Left forelimb (tissue), 1 donor: ENCODE measurements at regions not wholly inside any gene's neighbourhood (a gene's known extent, or its start where the extent isn't known, plus 50 kb on each side); places are given as distances from the start of the nearest gene placed in this dataset.
"Not testable (repeated sequence)": the region's sequence is repeated elsewhere in the genome, so short reads cannot be mapped to it uniquely, and the experiment has no call there.

Experiments used
- DNase-seq: peaks from one replicate; pipeline ENCODE4 v3.0.0-alpha.2; 2018; ENCODE audit warnings: low spot score

DNA sequence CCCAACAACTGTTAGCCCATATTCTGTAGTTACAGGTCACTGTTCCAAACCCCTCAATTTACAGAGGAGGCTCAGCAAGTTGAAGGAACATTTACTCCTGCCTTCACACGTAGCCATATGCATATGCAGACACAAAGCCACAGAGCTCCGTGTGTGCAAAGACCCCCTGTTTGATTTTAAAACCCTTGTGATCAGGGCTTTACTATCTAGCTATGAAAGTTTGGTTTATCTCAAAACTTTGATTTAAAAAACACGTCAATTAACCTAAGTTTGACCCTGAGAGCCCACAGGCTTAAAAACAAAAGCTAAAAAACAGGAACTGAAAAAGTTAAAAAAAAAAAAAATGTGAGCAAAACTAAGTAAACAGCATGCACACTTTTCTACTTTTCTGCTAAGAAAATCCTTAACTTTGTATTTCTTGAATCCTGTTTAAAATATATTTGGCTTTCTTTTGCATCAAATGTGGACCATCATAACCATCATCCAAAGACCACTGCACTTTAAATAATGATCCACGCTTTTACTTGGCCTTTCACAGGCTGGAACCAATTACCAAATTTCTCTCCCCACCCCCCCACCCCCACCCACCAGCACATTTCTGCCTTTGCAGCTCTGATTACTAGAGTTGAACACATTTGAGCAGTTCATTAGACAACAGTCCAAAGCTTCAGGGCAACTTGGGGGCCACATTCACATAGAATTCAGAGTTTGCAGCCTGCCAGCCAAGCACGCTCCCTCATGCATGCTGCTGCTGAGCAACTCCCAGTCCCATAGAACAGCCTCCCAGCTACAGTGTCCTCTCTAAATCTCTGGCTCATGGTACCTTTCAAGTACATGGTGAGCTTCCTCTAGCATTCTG lies 128.8 kb upstream of the MAP3K1 start:
- DNase-seq: no peak

GRCh38 chr5:56685503-56686217 lies 129.7 kb upstream of the MAP3K1 start:
- no peak for DNase-seq

DNA sequence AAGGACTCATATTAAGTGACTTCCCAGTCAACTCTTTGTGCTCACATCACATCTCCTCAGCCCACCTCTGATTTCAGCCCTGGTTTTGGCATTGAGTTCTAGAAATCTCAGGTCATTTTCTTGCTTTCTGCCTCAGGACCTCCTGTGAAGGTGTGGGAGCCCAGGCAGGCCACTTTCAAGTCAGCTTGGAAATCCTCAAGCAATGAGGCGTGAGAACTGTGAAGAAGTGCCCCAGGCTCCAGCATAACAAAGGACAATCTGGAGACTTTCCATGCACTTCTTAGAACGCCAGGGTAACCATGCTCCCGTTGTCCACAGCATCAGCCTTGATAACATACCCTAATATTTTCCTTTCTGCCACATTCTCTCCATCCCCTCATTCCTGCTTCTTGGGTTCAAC lies 131.2 kb upstream of the MAP3K1 start:
- no peak for DNase-seq

DNA sequence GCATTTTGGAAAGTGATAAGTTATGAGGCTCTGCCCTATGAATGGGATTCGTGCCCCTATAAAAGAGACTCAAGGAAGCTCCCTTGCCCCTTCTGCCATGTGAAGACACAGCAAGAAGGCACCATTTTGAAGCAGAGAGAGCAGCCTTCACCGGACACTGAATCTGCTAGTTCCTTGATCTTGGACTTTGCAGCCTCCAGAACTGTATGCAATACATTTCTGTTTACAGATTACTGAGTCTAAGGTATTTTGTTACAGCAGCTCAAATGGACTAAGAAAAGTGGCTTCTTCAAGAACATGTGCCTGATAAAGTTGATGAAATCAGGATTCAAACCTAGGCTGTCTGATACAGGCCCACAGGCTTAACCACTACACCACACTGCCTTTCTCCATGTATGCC lies 131.6 kb upstream of the MAP3K1 start:
- no peak for DNase-seq

GRCh38 chr5:56683281-56683680 lies 132.1 kb upstream of the MAP3K1 start:
- DNase-seq: no peak

- no peak for DNase-seq
Observed at GRCh38 chr5:56681346-56681745, 134.0 kb upstream of the MAP3K1 start.

DNA sequence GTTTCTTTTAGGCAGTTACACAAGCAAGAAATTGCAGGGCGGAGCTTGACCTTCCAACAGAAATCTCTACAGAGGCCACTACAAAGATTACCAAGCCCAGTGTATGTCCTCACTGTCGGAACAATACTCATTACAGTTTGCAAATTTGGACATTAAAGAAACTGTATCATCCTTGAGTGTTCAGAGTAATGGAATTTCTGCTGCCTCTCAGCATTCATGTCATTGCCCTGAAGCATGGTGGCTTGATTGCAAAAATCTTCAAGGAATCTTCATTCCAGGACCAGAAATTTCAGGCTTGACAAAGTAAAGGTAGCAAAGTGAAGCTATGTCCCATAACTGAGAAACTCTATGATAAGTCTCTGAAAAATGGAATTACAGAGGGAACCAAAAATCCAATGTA lies 134.6 kb upstream of the MAP3K1 start:
- DNase-seq: no peak

DNA sequence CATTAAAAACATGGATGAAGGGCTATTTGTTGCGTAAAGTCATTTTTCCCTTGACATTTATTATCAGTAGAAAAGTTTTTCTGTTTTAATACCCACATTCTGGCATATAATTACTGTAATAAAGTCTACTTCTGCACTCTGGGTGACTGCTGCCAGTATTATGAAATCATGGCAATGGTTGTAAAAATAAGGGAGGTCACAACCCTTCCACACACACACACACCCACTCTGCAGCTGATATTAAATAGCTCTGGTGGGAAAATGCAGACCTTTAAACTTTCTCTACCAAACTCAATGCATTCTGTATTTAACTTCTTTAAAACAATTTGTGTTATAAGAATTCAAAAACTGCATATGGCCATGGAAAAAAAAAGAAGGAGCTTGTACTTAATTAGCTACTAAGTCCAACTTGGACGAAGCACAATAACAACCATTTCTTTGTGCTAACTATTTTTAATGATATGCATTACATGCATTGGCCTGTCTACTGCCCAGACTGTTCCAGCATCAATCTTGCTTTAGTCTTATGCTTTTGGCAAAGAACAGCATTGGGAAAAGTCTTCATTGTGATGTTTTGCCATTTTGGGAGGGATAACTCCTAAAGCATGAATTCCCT lies 137.6 kb upstream of the MAP3K1 start:
- no peak for DNase-seq

GRCh38 chr5:56676091-56676768 lies 139.1 kb upstream of the MAP3K1 start:
- no peak for DNase-seq

DNA sequence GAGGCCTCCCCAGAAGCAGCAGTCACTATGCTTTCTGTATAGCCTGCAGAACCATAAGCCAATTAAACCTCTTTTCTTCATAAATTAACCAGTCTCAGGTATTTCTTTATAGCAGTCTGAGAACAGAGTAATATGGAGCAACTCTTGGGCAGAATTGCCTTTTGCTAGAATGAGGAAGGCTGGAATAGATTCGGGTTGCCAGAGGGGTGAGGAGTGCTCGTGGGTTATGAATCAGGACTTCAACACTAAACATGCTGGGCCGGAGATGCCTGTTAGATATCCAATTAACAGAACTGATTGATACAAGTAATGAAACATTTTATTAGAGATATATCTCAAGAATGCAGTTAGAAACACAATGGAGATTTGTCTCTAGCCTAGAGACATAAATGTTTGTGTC lies 140.9 kb upstream of the MAP3K1 start:
- no peak for DNase-seq

DNA sequence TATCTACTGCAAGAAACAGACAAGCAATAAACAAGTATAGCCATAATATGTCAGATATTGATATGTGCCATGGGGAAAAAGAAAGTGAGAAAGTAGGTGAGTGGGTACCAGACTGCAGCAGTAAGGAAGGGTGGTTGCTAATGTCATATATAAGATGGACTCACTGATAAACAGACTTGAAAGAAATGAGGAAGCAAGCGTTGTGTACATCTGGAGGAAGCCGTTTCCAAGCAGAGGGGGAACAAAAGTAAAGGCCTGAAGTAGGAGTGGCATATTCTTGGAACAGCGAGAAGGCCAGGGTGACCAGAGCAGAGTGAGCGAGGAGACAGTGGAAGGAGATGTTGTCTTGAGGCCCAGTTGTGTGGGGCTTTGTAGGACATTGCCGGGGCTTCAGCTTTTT lies 142.2 kb upstream of the MAP3K1 start:
- DNase-seq: no peak

GRCh38 chr5:56671571-56671970 lies 143.8 kb upstream of the MAP3K1 start:
- DNase-seq: no peak

- DNase-seq: no peak
Observed at GRCh38 chr5:56670916-56671315, 144.4 kb upstream of the MAP3K1 start.

DNA sequence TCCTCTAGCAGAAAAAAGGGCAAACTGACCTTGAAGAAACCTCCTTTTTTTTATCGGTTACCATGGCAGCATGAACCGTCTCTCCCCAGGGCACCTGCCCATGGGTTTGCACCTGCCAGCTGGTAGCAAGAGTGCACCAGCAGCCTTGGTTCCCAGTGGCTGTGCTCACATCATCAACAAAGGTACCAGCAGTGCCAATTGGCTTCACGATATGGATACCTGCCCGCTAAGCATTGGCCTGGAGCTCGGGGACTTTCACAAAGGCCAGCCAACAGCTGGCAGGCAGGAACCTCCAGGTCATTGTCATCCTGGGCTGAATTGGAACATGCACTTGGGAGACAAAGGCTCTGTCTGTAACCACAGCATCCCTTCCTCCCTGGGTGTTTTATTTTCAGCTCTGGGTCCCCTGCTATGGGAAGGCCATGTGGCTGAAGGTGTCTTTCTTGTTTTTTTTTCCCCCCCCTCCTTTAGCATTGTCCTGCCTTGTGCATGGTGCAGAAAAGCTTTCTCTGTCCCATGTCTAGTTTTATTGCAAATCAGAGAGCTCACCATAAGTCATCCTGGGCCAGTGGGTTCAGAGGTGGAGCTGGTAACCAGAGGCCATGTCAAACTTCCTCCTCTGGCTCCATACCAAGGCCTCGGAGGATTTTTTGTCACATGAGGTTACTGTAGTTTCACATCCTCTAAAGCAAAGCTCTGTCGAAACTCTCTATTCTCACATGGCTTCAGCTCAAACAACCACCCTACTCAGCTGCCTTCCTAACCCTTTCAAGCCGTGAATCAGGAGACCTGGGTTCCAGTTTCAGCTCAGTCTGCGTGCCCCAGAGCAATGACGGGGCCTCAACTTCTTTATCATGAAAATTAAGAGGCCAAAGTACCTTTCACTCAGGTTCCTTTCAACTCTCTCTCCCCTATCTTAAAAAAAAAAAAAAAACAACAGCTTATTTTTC lies 145.5 kb upstream of the MAP3K1 start:
- no peak for DNase-seq

GRCh38 chr5:56668996-56669395 lies 146.4 kb upstream of the MAP3K1 start:
- DNase-seq: no peak

DNA sequence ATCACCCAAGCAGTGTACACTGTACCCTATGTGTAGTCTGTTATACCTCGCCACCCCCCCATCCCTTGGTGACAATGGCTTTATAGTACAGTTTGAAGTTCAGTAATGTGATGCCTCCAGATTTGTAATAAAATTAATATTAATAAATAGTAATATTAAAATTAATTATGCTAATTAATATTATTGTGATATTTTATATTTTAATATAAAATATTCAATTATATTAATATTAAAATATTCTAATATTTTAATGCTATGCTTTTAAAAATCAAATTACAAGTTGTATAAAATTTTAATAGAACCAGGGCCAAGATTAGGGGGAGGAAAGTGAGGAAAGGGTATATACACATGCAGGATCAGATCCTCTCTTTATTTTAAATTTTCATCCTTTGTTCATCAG lies 147.7 kb upstream of the MAP3K1 start:
- DNase-seq: no peak

GRCh38 chr5:56666901-56667300 lies 148.4 kb upstream of the MAP3K1 start:
- DNase-seq: no peak

GRCh38 chr5:56665117-56665516 lies 150.2 kb upstream of the MAP3K1 start:
- not testable (repeated sequence) for DNase-seq

- DNase-seq: no peak
Observed at GRCh38 chr5:56664025-56664424, 151.3 kb upstream of the MAP3K1 start.

GRCh38 chr5:56663523-56663922 lies 151.8 kb upstream of the MAP3K1 start:
- DNase-seq: no peak

DNA sequence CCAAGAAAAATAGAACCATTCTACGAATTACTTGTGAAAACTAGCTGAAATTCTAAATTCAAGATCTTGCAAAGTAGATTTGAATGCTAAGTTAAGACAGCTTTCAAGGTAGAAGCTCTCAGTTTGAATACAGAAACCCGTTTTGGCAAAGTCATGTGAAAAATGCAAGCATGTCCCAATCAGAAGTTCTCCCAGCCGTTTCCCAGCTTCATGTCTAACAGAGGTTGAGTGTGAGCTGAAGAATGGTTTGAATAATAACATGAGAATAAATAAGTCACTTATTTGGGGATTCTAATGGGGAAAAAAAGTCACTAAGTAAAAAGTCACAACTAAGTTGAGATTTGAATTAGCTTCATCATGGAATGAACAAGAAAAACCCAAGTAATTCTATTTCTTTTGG lies 152.5 kb upstream of the MAP3K1 start:
- DNase-seq: no peak
